ENCODE measurements at regions not wholly inside any gene's neighbourhood (a gene's known extent, or its start where the extent isn't known, plus 50 kb on each side); places are given as distances from the start of the nearest gene placed in this dataset.

- TF ChIP-seq, protein P1, sequence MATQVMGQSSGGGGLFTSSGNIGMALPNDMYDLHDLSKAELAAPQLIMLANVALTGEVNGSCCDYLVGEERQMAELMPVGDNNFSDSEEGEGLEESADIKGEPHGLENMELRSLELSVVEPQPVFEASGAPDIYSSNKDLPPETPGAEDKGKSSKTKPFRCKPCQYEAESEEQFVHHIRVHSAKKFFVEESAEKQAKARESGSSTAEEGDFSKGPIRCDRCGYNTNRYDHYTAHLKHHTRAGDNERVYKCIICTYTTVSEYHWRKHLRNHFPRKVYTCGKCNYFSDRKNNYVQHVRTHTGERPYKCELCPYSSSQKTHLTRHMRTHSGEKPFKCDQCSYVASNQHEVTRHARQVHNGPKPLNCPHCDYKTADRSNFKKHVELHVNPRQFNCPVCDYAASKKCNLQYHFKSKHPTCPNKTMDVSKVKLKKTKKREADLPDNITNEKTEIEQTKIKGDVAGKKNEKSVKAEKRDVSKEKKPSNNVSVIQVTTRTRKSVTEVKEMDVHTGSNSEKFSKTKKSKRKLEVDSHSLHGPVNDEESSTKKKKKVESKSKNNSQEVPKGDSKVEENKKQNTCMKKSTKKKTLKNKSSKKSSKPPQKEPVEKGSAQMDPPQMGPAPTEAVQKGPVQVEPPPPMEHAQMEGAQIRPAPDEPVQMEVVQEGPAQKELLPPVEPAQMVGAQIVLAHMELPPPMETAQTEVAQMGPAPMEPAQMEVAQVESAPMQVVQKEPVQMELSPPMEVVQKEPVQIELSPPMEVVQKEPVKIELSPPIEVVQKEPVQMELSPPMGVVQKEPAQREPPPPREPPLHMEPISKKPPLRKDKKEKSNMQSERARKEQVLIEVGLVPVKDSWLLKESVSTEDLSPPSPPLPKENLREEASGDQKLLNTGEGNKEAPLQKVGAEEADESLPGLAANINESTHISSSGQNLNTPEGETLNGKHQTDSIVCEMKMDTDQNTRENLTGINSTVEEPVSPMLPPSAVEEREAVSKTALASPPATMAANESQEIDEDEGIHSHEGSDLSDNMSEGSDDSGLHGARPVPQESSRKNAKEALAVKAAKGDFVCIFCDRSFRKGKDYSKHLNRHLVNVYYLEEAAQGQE (IDR thresholded peaks at IDR 0.05; ENCODE audit: low read depth, low read length): no peak
- TF ChIP-seq ESRRA (IDR thresholded peaks at IDR 0.05; ENCODE audit: low read length): no peak
- TF ChIP-seq PBX3 (IDR thresholded peaks at IDR 0.05; ENCODE audit: insufficient replicate concordance, low read depth, low read length): no peak
- TF ChIP-seq SMARCA5 (IDR thresholded peaks at IDR 0.05): no peak
- TF ChIP-seq SP1 (IDR thresholded peaks at IDR 0.05; ENCODE audit: low read depth, low read length): no peak
Measured at GRCh38 chr10:131833446-131834080, 67.2 kb upstream of the PPP2R2D start (continued).

DNA sequence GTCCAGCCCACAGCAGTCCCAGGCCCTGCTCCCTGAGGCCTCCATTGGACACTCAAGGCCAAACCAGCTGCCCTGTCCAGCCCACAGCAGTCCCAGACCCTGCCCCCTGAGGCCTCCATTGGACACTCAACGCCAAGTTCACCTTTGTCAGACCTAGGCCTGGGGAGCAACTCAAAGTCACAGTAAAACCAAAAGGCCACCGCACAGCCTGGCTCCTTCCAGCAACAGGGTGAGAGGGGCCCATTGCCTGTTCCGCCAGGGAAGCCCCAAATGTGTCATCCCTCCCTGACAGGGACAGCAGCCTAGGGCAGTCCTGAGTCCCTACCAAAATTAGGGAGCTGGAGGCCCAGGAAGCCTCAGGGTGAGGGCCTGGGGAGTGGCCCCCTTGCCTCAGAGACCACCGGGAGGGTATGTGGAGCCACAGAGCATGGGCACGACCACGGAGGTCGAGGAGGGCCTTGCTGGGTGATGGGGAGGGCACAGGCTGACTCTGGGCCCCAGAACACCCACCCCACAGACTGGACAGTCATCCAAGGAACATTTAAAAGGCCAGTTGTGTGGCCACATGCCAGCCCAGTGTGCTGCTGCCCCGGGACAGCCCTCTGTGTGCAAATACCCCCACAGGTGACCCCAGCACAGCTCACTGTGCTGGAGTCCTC lies 66.5 kb upstream of the PPP2R2D start:
- no peak for ATAC-seq
- intact Hi-C loops (cut with micrococcal nuclease; ENCODE audit: unreplicated experiment): no loop called here
- 28% methylated on average over 8 of the region's 8 CpGs for WGBS (ENCODE audit: insufficient coverage, insufficient replicate concordance, low lambda C conversion rate, missing lambda C conversion rate)
- TF ChIP-seq SRF (IDR thresholded peaks at IDR 0.05; ENCODE audit: low read depth in 2 of 2, low read length in 2 of 2): no peak
- no peak for TF ChIP-seq NFIC (IDR thresholded peaks at IDR 0.05; ENCODE audit: low read depth, low read length)
- TF ChIP-seq RAD21 (IDR thresholded peaks at IDR 0.05; ENCODE audit: insufficient read depth, low read depth, low read length): no peak
- TF ChIP-seq ESRRA (IDR thresholded peaks at IDR 0.05; ENCODE audit: low read length): no peak
- no peak for TF ChIP-seq STAT1 (conservative IDR thresholded peaks at IDR 0.05)
- TF ChIP-seq SMAD1 (IDR thresholded peaks at IDR 0.05; ENCODE audit: low read depth, partially characterized antibody): no peak
- TF ChIP-seq YBX1 (IDR thresholded peaks at IDR 0.05): no peak
- TF ChIP-seq, protein P2, sequence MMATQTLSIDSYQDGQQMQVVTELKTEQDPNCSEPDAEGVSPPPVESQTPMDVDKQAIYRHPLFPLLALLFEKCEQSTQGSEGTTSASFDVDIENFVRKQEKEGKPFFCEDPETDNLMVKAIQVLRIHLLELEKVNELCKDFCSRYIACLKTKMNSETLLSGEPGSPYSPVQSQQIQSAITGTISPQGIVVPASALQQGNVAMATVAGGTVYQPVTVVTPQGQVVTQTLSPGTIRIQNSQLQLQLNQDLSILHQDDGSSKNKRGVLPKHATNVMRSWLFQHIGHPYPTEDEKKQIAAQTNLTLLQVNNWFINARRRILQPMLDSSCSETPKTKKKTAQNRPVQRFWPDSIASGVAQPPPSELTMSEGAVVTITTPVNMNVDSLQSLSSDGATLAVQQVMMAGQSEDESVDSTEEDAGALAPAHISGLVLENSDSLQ (IDR thresholded peaks at IDR 0.05): no peak
- no peak for TF ChIP-seq BMI1 (IDR thresholded peaks at IDR 0.05; ENCODE audit: borderline replicate concordance)
- TF ChIP-seq ETV6 (conservative IDR thresholded peaks at IDR 0.05 in 1 of 2, IDR thresholded peaks at IDR 0.05 in 1 of 2; ENCODE audit: borderline replicate concordance in 1 of 2, low read depth in 1 of 2): no peak
- TF ChIP-seq RFX5 (IDR thresholded peaks at IDR 0.05; ENCODE audit: low read depth, low read length): no peak

More for the DNA sequence above, 66.5 kb upstream of the PPP2R2D start:
- H3K27me3 ChIP-seq (replicated peaks in 1 of 2; ENCODE audit: control insufficient read depth in 2 of 2, insufficient read depth in 2 of 2, low read length in 1 of 2): no peaks in the 10 kb centered on the region
- BruUV-seq (replicated peaks): no TSS peak
- CTCF ChIA-PET: no interaction called here
- no peak overlapping the region for H3K9ac ChIP-seq (ENCODE audit: control insufficient read depth, insufficient read depth, low read length)
- no peak for DNase-seq (ENCODE audit: low read depth, low spot score)
- RAD21 ChIA-PET (ENCODE audit: unreplicated experiment): no interaction called here
- H4K20me1 ChIP-seq (ENCODE audit: control insufficient read depth, insufficient read depth): no peaks in the 10 kb centered on the region
- SMC1A ChIA-PET (ENCODE audit: uncharacterized antibody, unreplicated experiment): no interaction called here
- H3K9me3 ChIP-seq (replicated peaks; ENCODE audit: control insufficient read depth, insufficient read depth, low read length): no peaks in the 10 kb centered on the region; the same call in 2 of the 3 replicates
- H3K27ac ChIP-seq (ENCODE audit: control insufficient read depth, insufficient read depth): no peak overlapping the region
- no peak for FAIRE-seq
- in situ Hi-C loops (cut with MboI): no loop called here
- no peaks in the 10 kb centered on the region for H3K4me1 ChIP-seq (ENCODE audit: control insufficient read depth, insufficient read depth, low read length)
- H2AFZ ChIP-seq (ENCODE audit: control insufficient read depth, low read depth, low read length): no peak overlapping the region
- no peak overlapping the region for H3K4me2 ChIP-seq (ENCODE audit: control insufficient read depth, insufficient read depth)
- H3K4me3 ChIP-seq: no peak overlapping the region
- no peaks in the 10 kb centered on the region for H3K36me3 ChIP-seq (ENCODE audit: control insufficient read depth in 2 of 2, insufficient read depth in 2 of 2, low read length in 1 of 2)
- POLR2A ChIA-PET: no interaction called here
- no peaks in the 10 kb centered on the region for H3K79me2 ChIP-seq (ENCODE audit: control insufficient read depth, insufficient read depth, low read length)
